ENCODE measurements at regions not wholly inside any gene's neighbourhood (a gene's known extent, or its start where the extent isn't known, plus 50 kb on each side); places are given as distances from the start of the nearest gene placed in this dataset.

- no peak for TF ChIP-seq CTCF (IDR thresholded peaks at IDR 0.05; ENCODE audit: low read depth, low read length)
- no peak for TF ChIP-seq EZH2phosphoT487 (IDR thresholded peaks at IDR 0.05; ENCODE audit: low read depth)
Observed at GRCh38 chr2:221778025-221778424, 205.9 kb upstream of the EPHA4 start.
